PC-9 (cell line): ENCODE measurements at regions not wholly inside any gene's neighbourhood (a gene's known extent, or its start where the extent isn't known, plus 50 kb on each side); places are given as distances from the start of the nearest gene placed in this dataset.

Experiments used
- CTCF ChIP-seq: fragments of 200-600 bp; sonication (generic); conservative IDR thresholded peaks from 2 replicates; pipeline ENCODE4 v1.6.1; 2017; ENCODE audit warnings: mixed run types, antibody characterized with exemption, mild to moderate bottlenecking, moderate library complexity
- EZH2 ChIP-seq: fragments of 200-600 bp; sonication (generic); IDR thresholded peaks from 2 replicates; pipeline ENCODE4 v1.8.0; 2017; ENCODE audit warnings: antibody characterized with exemption, low read depth

GRCh38 chr9:85392260-85392659 is 349.5 kb downstream of the AGTPBP1 start:
- TF ChIP-seq CTCF (no peak), EZH2 (no peak)
